BJ (cell line): ENCODE measurements at regions not wholly inside any gene's neighbourhood (a gene's known extent, or its start where the extent isn't known, plus 50 kb on each side); places are given as distances from the start of the nearest gene placed in this dataset.

Source experiments
- CTCF ChIA-PET: fragments of 350-600 bp; formaldehyde crosslinking; extraction: SDS; loops from one replicate; lab custom pipeline; 2021; ENCODE audit warnings: antibody characterized with exemption, inconsistent platforms; lab: Yijun Ruan, JAX
- POLR2A ChIA-PET: fragments of 300-600 bp; sonication (Branson Sonifier 250); formaldehyde crosslinking; extraction: SDS; loops from one replicate; lab custom pipeline; 2021; ENCODE audit warnings: antibody characterized with exemption; lab: Charles Lee
- DNase-seq: peaks from one replicate; pipeline ENCODE4 v3.0.0-alpha.2; 2011; ENCODE audit warnings: low read depth
- H3K27me3 ChIP-seq: 2 replicates; pipeline ENCODE4 v1.6.0; 2011; ENCODE audit warnings: low read length; ENCODE audit not compliant: control insufficient read depth, insufficient read depth
- H3K36me3 ChIP-seq: 2 replicates; pipeline ENCODE4 v1.5.1; 2011; ENCODE audit warnings: low read length; ENCODE audit not compliant: control insufficient read depth, insufficient read depth
- H3K4me3 ChIP-seq: 2 replicates; pipeline ENCODE4 v1.5.1; 2011; ENCODE audit warnings: low read depth, mild to moderate bottlenecking, control low read depth, low read length
- TF ChIP-seq, protein P1 (sequence below): IDR thresholded peaks from 2 replicates; pipeline ENCODE4 v1.5.1; 2011; ENCODE audit warnings: low read depth, mild to moderate bottlenecking, control low read depth, inconsistent platforms, low read length, moderate library complexity; ENCODE audit not compliant: insufficient read depth

DNA sequence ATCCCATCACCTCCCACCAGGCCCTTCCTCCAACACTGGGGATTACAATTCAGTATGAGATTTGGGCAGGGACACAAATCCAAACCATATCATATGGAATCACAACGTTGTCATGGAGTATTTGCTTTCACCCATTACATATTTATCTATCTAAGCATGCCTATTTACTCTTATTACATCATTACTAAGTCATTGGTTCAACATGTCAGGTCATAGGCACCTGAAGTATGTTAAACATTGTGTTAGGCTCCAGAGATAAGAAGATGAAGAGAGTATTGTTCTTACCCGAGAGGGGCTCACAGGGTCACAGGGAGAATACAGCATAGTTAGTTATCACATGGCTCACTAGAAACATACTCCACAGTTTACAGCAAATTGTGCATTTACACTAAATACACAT, 150.5 kb downstream of the TMEM161B start:
- Histone ChIP-seq H3K4me3 (no peak overlapping the region), H3K27me3 (no peaks in the 10 kb centered on the region), H3K36me3 (no peaks in the 10 kb centered on the region)
- DNase-seq: no peak
- TF ChIP-seq, protein P1, sequence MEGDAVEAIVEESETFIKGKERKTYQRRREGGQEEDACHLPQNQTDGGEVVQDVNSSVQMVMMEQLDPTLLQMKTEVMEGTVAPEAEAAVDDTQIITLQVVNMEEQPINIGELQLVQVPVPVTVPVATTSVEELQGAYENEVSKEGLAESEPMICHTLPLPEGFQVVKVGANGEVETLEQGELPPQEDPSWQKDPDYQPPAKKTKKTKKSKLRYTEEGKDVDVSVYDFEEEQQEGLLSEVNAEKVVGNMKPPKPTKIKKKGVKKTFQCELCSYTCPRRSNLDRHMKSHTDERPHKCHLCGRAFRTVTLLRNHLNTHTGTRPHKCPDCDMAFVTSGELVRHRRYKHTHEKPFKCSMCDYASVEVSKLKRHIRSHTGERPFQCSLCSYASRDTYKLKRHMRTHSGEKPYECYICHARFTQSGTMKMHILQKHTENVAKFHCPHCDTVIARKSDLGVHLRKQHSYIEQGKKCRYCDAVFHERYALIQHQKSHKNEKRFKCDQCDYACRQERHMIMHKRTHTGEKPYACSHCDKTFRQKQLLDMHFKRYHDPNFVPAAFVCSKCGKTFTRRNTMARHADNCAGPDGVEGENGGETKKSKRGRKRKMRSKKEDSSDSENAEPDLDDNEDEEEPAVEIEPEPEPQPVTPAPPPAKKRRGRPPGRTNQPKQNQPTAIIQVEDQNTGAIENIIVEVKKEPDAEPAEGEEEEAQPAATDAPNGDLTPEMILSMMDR: no peak
- POLR2A ChIA-PET: no interaction called here
- CTCF ChIA-PET: no interaction called here

DNA sequence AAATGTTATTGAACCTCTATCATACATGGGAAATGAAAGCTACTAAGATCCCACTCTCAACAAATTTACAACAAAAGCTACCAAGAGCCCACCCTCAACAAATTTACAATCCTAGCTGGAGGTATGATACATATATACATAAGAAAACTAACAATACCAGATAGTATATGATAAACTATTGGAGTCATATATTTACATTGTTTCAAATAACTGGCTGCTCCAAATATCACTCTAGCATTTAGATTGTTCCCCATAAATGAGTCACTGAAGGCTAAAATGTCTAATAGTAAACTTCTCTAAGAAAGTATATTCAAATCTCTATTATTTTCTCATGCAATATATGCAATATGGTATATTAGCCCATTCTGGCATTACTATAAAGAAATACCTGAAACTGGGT, 151.1 kb downstream of the TMEM161B start:
- DNase-seq: no peak
- CTCF ChIA-PET: no interaction called here
- Histone ChIP-seq H3K4me3 (no peak overlapping the region), H3K36me3 (no peaks in the 10 kb centered on the region), H3K27me3 (no peaks in the 10 kb centered on the region)
- POLR2A ChIA-PET: no interaction called here
- TF ChIP-seq, protein P1: no peak

DNA sequence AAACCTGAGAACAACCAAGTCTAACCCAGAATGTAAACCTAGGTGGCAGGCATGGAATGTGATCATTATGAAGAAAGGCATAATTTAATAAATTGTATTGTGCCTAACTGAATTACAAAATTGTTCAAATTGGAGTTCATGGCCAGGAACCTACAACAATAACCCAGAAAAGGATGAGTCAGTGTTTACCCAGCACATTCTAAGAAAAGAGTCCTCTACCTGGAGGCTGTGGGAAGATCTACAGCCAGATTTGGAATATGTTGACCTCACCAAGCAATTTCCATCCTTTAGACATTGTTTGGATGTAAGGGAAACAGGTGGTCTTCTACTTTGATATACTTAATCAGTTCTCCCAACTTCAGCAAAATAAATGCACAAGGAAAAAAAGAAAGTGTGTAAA, 152.2 kb downstream of the TMEM161B start:
- POLR2A ChIA-PET: interaction anchor here (0.6 kb wide), 1 partner anchor 16 kb away, joined by 3 read pairs; no protein-coding TSS in a partner anchor
- no peaks in the 10 kb centered on the region for H3K36me3 ChIP-seq
- H3K27me3 ChIP-seq: no peaks in the 10 kb centered on the region
- no peak for DNase-seq
- no peak overlapping the region for H3K4me3 ChIP-seq
- TF ChIP-seq, protein P1: no peak
- CTCF ChIA-PET: interaction anchor here (0.5 kb wide), 1 partner anchor 72 kb away, joined by 3 read pairs; no protein-coding TSS in a partner anchor

DNA sequence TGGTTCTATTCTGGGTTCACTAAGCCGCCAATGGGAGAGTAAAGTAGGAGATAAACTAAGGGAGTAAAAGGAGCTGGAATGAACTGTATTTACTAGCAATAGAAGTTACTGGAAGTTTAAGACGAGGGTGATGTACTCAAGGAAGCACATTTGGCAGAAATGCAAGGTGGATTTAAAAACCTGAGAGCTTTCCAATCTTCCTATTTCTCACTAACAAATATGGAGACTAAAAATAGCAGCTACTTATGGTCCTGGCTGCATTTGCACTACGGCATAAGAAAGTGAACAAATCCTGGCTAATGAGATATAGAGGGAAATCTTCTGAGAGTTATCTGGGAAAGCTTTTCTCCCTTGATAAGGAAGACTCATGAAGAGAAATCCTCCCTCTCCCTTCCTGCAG, 153.4 kb downstream of the TMEM161B start:
- Histone ChIP-seq H3K36me3 (no peaks in the 10 kb centered on the region), H3K4me3 (no peak overlapping the region), H3K27me3 (no peaks in the 10 kb centered on the region)
- POLR2A ChIA-PET: no interaction called here
- no peak for DNase-seq
- CTCF ChIA-PET: interaction anchor here (0.7 kb wide), 1 partner anchor 13 kb away, joined by 3 read pairs; no protein-coding TSS in a partner anchor
- TF ChIP-seq, protein P1: no peak

DNA sequence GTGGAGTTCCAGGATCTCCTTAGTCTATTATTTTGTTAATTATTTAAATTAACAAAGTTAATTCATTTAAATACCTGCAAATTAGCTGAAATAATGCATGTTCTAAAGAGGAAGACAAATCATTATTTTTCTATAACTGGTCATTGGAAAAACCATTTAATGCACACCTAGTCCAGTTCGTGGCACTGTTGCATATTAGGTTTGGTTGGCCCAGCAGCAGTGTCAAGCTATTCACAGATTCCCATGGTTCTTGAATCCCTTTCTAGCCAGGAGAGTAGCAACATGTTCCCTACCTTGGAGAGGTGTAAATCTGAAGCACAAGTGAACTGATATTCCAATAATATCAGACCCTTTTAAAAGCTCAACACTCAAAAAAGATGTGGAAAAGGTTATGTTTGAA, 155.2 kb downstream of the TMEM161B start:
- TF ChIP-seq, protein P1: no peak
- POLR2A ChIA-PET: no interaction called here
- CTCF ChIA-PET: no interaction called here
- Histone ChIP-seq H3K36me3 (no peaks in the 10 kb centered on the region), H3K4me3 (no peak overlapping the region), H3K27me3 (no peaks in the 10 kb centered on the region)
- no peak for DNase-seq
